Endodermal cell (in vitro differentiated cells): ENCODE measurements at regions not wholly inside any gene's neighbourhood (a gene's known extent, or its start where the extent isn't known, plus 50 kb on each side); places are given as distances from the start of the nearest gene placed in this dataset.
A peak's percentile ranks its signal among the peaks of the same experiment; 100 is the strongest.
"Not testable (repeated sequence)": the region's sequence is repeated elsewhere in the genome, so short reads cannot be mapped to it uniquely, and the experiment has no call there.

Experiments used
- DNase-seq: peaks from one replicate; pipeline ENCODE4 v3.0.0-alpha.2; 2017
- H3K27ac ChIP-seq: 2 replicates; pipeline ENCODE4 v1.5.1; 2013; ENCODE audit warnings: mild to moderate bottlenecking, low read depth, low read length, moderate library complexity
- H3K27me3 ChIP-seq: 2 replicates; pipeline ENCODE4 v1.6.1; 2013; ENCODE audit warnings: mild to moderate bottlenecking, low read length, moderate library complexity; ENCODE audit not compliant: insufficient read depth, control insufficient read depth, poor library complexity, severe bottlenecking
- H3K36me3 ChIP-seq: 2 replicates; pipeline ENCODE4 v1.7.0; 2013; ENCODE audit warnings: mild to moderate bottlenecking, low read length, moderate library complexity; ENCODE audit not compliant: control insufficient read depth, insufficient read depth
- H3K4me1 ChIP-seq: one replicate; pipeline ENCODE4 v1.7.0; 2013; ENCODE audit warnings: low read length; ENCODE audit not compliant: control insufficient read depth, insufficient read depth
- H3K4me3 ChIP-seq: 2 replicates; pipeline ENCODE4 v1.5.1; 2013; ENCODE audit warnings: mild to moderate bottlenecking, low read length, moderate library complexity
- H3K9ac ChIP-seq: 2 replicates; pipeline ENCODE4 v1.6.1; 2013; ENCODE audit warnings: mild to moderate bottlenecking, low read length, moderate library complexity; ENCODE audit not compliant: poor library complexity, severe bottlenecking; ENCODE audit errors: extremely low read depth
- H3K9me3 ChIP-seq: 2 replicates; pipeline ENCODE4 v1.6.1; 2013; ENCODE audit warnings: mild to moderate bottlenecking, low read length, moderate library complexity; ENCODE audit not compliant: control insufficient read depth
- H3K27ac Mint-ChIP-seq: 2 replicates; pipeline ENCODE4 v1.8.0; 2020; ENCODE audit warnings: mixed read lengths
- H3K27me3 Mint-ChIP-seq: 2 replicates; pipeline ENCODE4 v1.8.0; 2021; ENCODE audit warnings: mild to moderate bottlenecking, mixed read lengths; ENCODE audit not compliant: insufficient read depth
- H3K36me3 Mint-ChIP-seq: 2 replicates; pipeline ENCODE4 v1.8.0; 2020; ENCODE audit warnings: low read depth, mixed read lengths
- H3K4me1 Mint-ChIP-seq: 2 replicates; pipeline ENCODE4 v1.8.0; 2020; ENCODE audit warnings: mixed read lengths
- H3K4me3 Mint-ChIP-seq: 2 replicates; pipeline ENCODE4 v1.8.0; 2020; ENCODE audit warnings: mild to moderate bottlenecking, moderate library complexity, mixed read lengths
- H3K9me3 Mint-ChIP-seq: 2 replicates; pipeline ENCODE4 v1.8.0; 2020; ENCODE audit warnings: mild to moderate bottlenecking, mixed read lengths
- CTCF ChIP-seq: fragments of 200-600 bp; sonication (generic); conservative IDR thresholded peaks from 2 replicates; pipeline ENCODE4 v1.5.0; 2021; ENCODE audit warnings: antibody characterized with exemption, mild to moderate bottlenecking
- WGBS, 2 experiments: methylation state at CpG; one replicate each; pipeline versions ENCODE4 v1.1.5 to v1.1.7; 2013; ENCODE audit warnings: missing lambda C conversion rate in 2 of 2, mixed read lengths in 1 of 2; ENCODE audit not compliant: insufficient coverage in 1 of 2, insufficient read length in 1 of 2; 5-methylcytosine and 5-hydroxymethylcytosine counted together

DNA sequence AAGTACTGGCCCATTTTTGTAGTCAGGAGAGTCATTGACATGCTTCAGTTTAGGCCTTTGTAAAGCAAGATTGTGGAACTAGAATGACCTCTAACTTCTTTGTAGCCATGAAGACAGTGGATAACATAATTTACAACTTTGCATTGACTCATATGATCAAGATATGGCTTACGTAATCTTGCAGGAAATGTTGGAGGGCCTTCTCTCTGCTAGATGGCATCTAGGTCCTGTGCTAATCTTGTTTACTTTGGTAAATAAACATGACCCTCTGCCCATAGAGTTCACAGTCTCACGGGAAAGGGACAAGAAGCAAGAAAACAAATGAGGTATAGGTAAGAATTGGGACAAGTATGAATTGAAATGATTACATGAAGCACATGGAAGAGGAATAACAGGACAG, 355.2 kb upstream of the ARID1B start:
- TF ChIP-seq CTCF: no peak
- H3K4me1 Mint-ChIP-seq: peaks cover 10% of the 10 kb centered on the region
- H3K27ac ChIP-seq: no peak overlapping the region
- H3K4me3 ChIP-seq: peak overlapping the region; percentile 57
- no peak overlapping the region for H3K27ac Mint-ChIP-seq
- no peaks in the 10 kb centered on the region for H3K27me3 Mint-ChIP-seq
- H3K4me3 Mint-ChIP-seq: no peak overlapping the region
- peaks cover 38% of the 10 kb centered on the region for H3K9me3 Mint-ChIP-seq
- DNase-seq: no peak
- H3K36me3 ChIP-seq: no peaks in the 10 kb centered on the region
- H3K36me3 Mint-ChIP-seq: peaks cover 2% of the 10 kb centered on the region
- H3K9ac ChIP-seq: no peak overlapping the region
- H3K4me1 ChIP-seq: no peaks in the 10 kb centered on the region
- WGBS, 2 experiments: 94 to 100% methylated on average over 2 of the region's 2 CpGs
- H3K27me3 ChIP-seq: no peaks in the 10 kb centered on the region
- peaks cover 31% of the 10 kb centered on the region for H3K9me3 ChIP-seq

GRCh38 chr6:156421301-156421700, 355.9 kb upstream of the ARID1B start:
- H3K4me1 ChIP-seq, H3K9ac ChIP-seq, H3K27ac Mint-ChIP-seq, H3K27me3 Mint-ChIP-seq, H3K4me3 Mint-ChIP-seq, H3K36me3 Mint-ChIP-seq, H3K27me3 ChIP-seq, DNase-seq, H3K36me3 ChIP-seq, H3K27ac ChIP-seq, H3K4me1 Mint-ChIP-seq: not testable (repeated sequence)
- H3K9me3 Mint-ChIP-seq: peaks cover 38% of the 10 kb centered on the region
- Histone ChIP-seq H3K9me3 (peaks cover 31% of the 10 kb centered on the region), H3K4me3 (peak overlapping the region; percentile 57)
- WGBS, 2 experiments: 80 to 94% methylated on average over 5 of the region's 5 CpGs

DNA sequence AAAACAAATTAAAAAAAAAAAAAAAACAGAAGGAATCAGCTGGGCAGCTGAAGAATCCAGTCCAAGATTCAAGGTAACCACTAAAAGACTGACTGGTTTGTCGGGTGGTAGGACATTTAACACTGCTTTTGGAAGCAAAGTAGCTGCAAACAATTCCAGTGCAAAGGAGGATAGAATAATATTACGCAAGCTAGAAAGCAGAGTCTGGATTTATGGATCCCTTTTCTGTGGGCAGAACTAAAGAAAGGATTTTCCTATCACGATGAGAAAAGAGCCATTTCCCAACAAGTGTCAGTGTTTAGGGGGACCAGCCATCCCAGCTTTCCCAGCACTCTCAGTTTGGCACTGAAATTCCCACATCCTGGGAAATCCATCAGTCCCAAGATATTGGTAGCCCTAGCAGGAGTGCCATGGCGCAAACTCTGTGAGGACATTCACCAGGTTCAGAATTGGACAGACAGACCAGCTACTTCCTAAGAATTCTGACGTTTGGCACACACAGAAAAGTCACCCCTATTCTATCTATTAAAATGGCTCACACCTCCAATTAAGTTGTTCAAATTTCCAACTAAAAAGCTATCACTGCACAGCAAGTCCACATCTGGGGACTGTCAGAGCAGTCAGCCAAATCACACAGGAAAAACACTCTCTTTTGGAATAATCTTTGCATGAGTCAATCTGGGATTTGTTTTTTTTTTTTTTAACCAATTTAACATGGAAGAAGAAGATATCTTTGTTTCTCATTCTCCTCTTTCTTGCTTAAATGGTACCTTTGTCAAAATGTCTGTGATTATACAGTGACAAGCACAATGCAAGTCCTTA, 356.8 kb upstream of the ARID1B start:
- DNase-seq: no peak
- peaks cover 10% of the 10 kb centered on the region for H3K4me1 Mint-ChIP-seq
- H3K9me3 Mint-ChIP-seq: peaks cover 38% of the 10 kb centered on the region
- Histone ChIP-seq H3K27ac (no peak overlapping the region), H3K9ac (no peak overlapping the region), H3K36me3 (no peaks in the 10 kb centered on the region), H3K9me3 (peaks cover 31% of the 10 kb centered on the region), H3K4me1 (no peaks in the 10 kb centered on the region), H3K27me3 (no peaks in the 10 kb centered on the region), H3K4me3 (no peak overlapping the region)
- no peak overlapping the region for H3K4me3 Mint-ChIP-seq
- H3K27ac Mint-ChIP-seq: no peak overlapping the region
- no peaks in the 10 kb centered on the region for H3K27me3 Mint-ChIP-seq
- no peak for TF ChIP-seq CTCF
- H3K36me3 Mint-ChIP-seq: peaks cover 2% of the 10 kb centered on the region
- WGBS, 2 experiments: 92 to 93% methylated on average over 4 to 5 of the region's 5 CpGs
